DND-41 (cell line): ENCODE measurements at regions not wholly inside any gene's neighbourhood (a gene's known extent, or its start where the extent isn't known, plus 50 kb on each side); places are given as distances from the start of the nearest gene placed in this dataset.

ENCODE experiments used
- EZH2 ChIP-seq: IDR thresholded peaks from 3 replicates; pipeline ENCODE4 v1.6.1; 2012; ENCODE audit warnings: borderline replicate concordance, low read depth, mild to moderate bottlenecking, moderate library complexity, low read length, inconsistent platforms; ENCODE audit not compliant: severe bottlenecking
- TF ChIP-seq, protein P1 (sequence below): IDR thresholded peaks from 2 replicates; pipeline ENCODE4 v1.5.1; 2012; ENCODE audit warnings: borderline replicate concordance, low read length, moderate library complexity, mild to moderate bottlenecking; ENCODE audit not compliant: poor library complexity, severe bottlenecking; ENCODE audit errors: extremely low read depth

DNA sequence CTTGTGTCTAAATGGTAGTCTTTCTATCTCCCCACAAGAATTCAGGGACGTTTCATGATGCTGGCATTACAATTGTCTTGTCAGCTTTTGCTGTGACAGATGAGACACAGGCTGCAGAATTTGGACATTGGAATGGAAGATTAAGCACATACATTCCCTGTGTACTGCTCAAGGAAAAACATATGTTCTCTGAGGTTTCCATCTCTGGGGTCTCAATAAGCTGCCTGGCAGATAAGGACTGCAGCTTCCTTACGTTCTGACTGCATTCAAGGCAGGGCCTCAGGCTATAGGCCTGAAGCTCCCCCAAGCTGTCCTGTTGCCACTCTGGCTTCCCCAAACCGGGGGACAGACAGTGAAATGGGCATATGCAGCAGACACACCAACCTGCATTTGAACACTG is 91.3 kb upstream of the KL start:
- TF ChIP-seq, protein P1, sequence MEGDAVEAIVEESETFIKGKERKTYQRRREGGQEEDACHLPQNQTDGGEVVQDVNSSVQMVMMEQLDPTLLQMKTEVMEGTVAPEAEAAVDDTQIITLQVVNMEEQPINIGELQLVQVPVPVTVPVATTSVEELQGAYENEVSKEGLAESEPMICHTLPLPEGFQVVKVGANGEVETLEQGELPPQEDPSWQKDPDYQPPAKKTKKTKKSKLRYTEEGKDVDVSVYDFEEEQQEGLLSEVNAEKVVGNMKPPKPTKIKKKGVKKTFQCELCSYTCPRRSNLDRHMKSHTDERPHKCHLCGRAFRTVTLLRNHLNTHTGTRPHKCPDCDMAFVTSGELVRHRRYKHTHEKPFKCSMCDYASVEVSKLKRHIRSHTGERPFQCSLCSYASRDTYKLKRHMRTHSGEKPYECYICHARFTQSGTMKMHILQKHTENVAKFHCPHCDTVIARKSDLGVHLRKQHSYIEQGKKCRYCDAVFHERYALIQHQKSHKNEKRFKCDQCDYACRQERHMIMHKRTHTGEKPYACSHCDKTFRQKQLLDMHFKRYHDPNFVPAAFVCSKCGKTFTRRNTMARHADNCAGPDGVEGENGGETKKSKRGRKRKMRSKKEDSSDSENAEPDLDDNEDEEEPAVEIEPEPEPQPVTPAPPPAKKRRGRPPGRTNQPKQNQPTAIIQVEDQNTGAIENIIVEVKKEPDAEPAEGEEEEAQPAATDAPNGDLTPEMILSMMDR = no peak
- no peak for TF ChIP-seq EZH2
